Upper lobe of left lung (tissue), 6 donors: ENCODE measurements at regions not wholly inside any gene's neighbourhood (a gene's known extent, or its start where the extent isn't known, plus 50 kb on each side); places are given as distances from the start of the nearest gene placed in this dataset.
"Not testable (repeated sequence)": the region's sequence is repeated elsewhere in the genome, so short reads cannot be mapped to it uniquely, and the experiment has no call there.

ENCODE experiments used
- ATAC-seq, 2 donors: fragments of 200-7000 bp; cut with Tn5 transposase; one replicate each; pipeline ENCODE4 v1.9.1; 2022; ENCODE audit warnings: mild to moderate bottlenecking in 2 of 2, moderate library complexity in 2 of 2; ENCODE audit not compliant: low FRiP score in 2 of 2
- DNase-seq, 2 donors: peaks; one replicate each; pipeline ENCODE4 v3.0.0-alpha.2; 2019 to 2020
- H3K27ac ChIP-seq, 4 donors: fragments of 200-600 bp; sonication (generic); one replicate each; pipeline ENCODE4 v1.5.1; 2016 to 2019
- H3K27me3 ChIP-seq, 4 donors: fragments of 200-600 bp; sonication (generic); one replicate each; pipeline ENCODE4 v1.5.1; 2017 to 2019
- H3K36me3 ChIP-seq, 4 donors: fragments of 200-600 bp; sonication (generic); one replicate each; pipeline ENCODE4 v1.5.1; 2016 to 2019
- H3K4me1 ChIP-seq, 4 donors: fragments of 200-600 bp; sonication (generic); one replicate each; pipeline ENCODE4 v1.5.1; 2018 to 2019
- H3K4me3 ChIP-seq, 4 donors: fragments of 200-600 bp; sonication (generic); one replicate each; pipeline ENCODE4 v1.5.1; 2017 to 2019; ENCODE audit warnings: mild to moderate bottlenecking in 2 of 4, moderate library complexity in 1 of 4
- H3K9me3 ChIP-seq, 4 donors: fragments of 200-600 bp; sonication (generic); one replicate each; pipeline ENCODE4 v1.5.1; 2018 to 2019
- EP300 ChIP-seq, 4 donors: sonication (generic); formaldehyde crosslinking; IDR thresholded peaks; one replicate each; pipeline ENCODE4 v1.5.1; 2017; ENCODE audit warnings: antibody characterized with exemption in 4 of 4, control low read depth in 2 of 4
- POLR2A ChIP-seq, 4 donors: fragments of 450-650 bp; IDR thresholded peaks; one replicate each; pipeline ENCODE4 v1.5.1; 2016 to 2017; ENCODE audit warnings: antibody characterized with exemption in 4 of 4, mild to moderate bottlenecking in 2 of 4
- POLR2AphosphoS5 ChIP-seq, 2 donors: sonication (generic); formaldehyde crosslinking; IDR thresholded peaks; one replicate each; pipeline ENCODE4 v1.5.1; 2017; ENCODE audit warnings: antibody characterized with exemption in 2 of 2
- WGBS, 2 donors: methylation state at CpG; one replicate each; pipeline ENCODE4 v1.1.5; 2017 to 2018; 5-methylcytosine and 5-hydroxymethylcytosine counted together
- TF ChIP-seq, protein P1 (sequence below), 6 experiments: fragments of 450-650 bp in 4 of 6; fragments of 200-600 bp in 2 of 6; sonication (generic) in 2 of 6; IDR thresholded peaks; one replicate each; pipeline ENCODE4 v1.5.1; 2016 to 2019; ENCODE audit warnings: antibody characterized with exemption in 6 of 6
- donor health status: DM: no; HTN: no; CAD: no; lungs with moderate emphysema.
- donor health status: DM: no; HTN: yes; CAD: no; lungs with severe emphysema.

DNA sequence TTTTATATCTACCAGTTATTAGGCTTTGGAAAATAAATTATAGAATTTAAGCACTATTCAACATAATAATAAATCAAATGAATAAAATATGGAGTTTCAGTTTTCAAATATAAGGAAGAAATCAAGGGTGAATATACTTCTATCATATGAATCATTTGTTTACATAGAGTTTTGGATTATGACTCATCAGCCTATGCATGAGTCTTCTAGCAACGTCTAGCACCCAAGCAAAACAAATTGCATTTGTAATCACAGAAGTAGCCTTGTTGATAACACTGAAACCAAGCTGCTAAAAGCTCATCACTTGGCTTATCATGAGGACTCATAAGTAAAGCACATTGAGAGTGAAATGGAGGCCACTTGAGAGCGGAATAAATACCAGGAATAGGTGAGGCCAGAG lies 434.6 kb downstream of the PCDH11X start:
- TF ChIP-seq POLR2AphosphoS5 (IDR thresholded peaks at IDR 0.05), result no peak
- TF ChIP-seq, protein P1, sequence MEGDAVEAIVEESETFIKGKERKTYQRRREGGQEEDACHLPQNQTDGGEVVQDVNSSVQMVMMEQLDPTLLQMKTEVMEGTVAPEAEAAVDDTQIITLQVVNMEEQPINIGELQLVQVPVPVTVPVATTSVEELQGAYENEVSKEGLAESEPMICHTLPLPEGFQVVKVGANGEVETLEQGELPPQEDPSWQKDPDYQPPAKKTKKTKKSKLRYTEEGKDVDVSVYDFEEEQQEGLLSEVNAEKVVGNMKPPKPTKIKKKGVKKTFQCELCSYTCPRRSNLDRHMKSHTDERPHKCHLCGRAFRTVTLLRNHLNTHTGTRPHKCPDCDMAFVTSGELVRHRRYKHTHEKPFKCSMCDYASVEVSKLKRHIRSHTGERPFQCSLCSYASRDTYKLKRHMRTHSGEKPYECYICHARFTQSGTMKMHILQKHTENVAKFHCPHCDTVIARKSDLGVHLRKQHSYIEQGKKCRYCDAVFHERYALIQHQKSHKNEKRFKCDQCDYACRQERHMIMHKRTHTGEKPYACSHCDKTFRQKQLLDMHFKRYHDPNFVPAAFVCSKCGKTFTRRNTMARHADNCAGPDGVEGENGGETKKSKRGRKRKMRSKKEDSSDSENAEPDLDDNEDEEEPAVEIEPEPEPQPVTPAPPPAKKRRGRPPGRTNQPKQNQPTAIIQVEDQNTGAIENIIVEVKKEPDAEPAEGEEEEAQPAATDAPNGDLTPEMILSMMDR (IDR thresholded peaks at IDR 0.05), result no peak
- TF ChIP-seq EP300 (IDR thresholded peaks at IDR 0.05), result no peak
- TF ChIP-seq POLR2A (IDR thresholded peaks at IDR 0.05), result no peak

GRCh38 chrX:92215011-92215410 lies 435.8 kb downstream of the PCDH11X start:
- H3K27ac ChIP-seq, H3K4me3 ChIP-seq, H3K9me3 ChIP-seq, H3K4me1 ChIP-seq, H3K27me3 ChIP-seq, H3K36me3 ChIP-seq, ATAC-seq, DNase-seq: not testable (repeated sequence)
- WGBS, 2 donors, result 92% methylated on average over 21 of the region's 21 CpGs

More for the DNA sequence above, 434.6 kb downstream of the PCDH11X start:
- Histone ChIP-seq H3K27me3 (no peaks in the 10 kb centered on the region), H3K36me3 (no peaks in the 10 kb centered on the region), H3K4me3 (no peak overlapping the region), H3K9me3 (no peaks in the 10 kb centered on the region), H3K27ac (no peak overlapping the region), H3K4me1 (no peaks in the 10 kb centered on the region)
- no peak for DNase-seq
- no peak for ATAC-seq
- 62 to 64% methylated on average over 2 of the region's 2 CpGs for WGBS, 2 donors

GRCh38 chrX:92224406-92224805 lies 445.2 kb downstream of the PCDH11X start:
- TF ChIP-seq EP300 (IDR thresholded peaks at IDR 0.05), result no peak
- Histone ChIP-seq H3K36me3 (no peaks in the 10 kb centered on the region), H3K9me3 (no peaks in the 10 kb centered on the region), H3K27me3 (no peaks in the 10 kb centered on the region), H3K27ac (no peak overlapping the region), H3K4me3 (no peak overlapping the region), H3K4me1 (no peaks in the 10 kb centered on the region)
- DNase-seq, result no peak
- ATAC-seq, result no peak
- WGBS, 2 donors, result 81 to 83% methylated on average over 2 of the region's 2 CpGs

DNA sequence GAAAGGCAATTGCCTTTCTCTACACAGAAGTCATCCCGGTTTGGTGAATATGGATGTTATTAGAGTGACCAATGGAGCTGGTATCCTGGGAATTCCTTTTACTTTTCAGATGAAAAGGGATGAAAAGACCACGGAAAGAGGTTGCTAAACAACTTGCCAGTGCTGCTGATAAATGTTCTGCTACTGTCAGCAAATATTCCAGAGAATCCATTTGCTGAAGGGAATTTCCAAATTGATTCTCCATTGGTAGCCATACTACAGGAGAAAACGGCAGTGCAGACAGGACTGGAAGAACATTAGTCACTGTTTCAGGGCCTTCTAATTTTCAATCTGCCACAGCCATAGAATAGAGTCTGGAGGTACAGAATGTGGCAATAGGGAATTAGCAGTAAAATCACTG lies 451.5 kb downstream of the PCDH11X start:
- no peaks in the 10 kb centered on the region for H3K36me3 ChIP-seq
- ATAC-seq (no peak), DNase-seq (no peak)
- H3K27ac ChIP-seq, result no peak overlapping the region
- no peaks in the 10 kb centered on the region for H3K9me3 ChIP-seq
- H3K4me1 ChIP-seq, result no peaks in the 10 kb centered on the region
- TF ChIP-seq, protein P1 (IDR thresholded peaks at IDR 0.05), result no peak
- no peaks in the 10 kb centered on the region for H3K27me3 ChIP-seq
- WGBS, 2 donors, result 64 to 69% methylated on average over 3 of the region's 3 CpGs
- no peak overlapping the region for H3K4me3 ChIP-seq

DNA sequence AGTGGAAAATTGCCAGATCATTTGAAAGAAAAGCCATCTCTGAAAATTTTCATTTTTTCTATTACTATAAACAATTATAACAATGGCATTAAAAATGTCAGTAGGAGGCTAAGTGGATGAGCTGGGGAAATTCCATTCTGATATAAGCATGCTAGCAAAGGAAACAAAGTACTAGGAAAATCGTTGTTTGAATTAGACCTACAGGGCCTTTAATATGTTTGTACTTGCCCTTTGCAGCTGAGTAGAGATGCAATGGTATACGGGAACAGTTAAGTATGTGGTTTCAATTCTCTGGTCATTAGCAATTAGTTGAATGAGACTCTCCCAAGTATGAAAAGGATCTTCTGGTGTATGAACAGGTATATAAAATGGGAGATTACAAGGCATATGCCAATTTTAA lies 452.2 kb downstream of the PCDH11X start:
- Histone ChIP-seq H3K36me3 (no peaks in the 10 kb centered on the region), H3K4me1 (no peaks in the 10 kb centered on the region), H3K27me3 (no peaks in the 10 kb centered on the region), H3K4me3 (no peak overlapping the region), H3K27ac (no peak overlapping the region), H3K9me3 (no peaks in the 10 kb centered on the region)
- TF ChIP-seq EP300 (IDR thresholded peaks at IDR 0.05), result no peak
- no peak for TF ChIP-seq POLR2A (IDR thresholded peaks at IDR 0.05)
- TF ChIP-seq POLR2AphosphoS5 (IDR thresholded peaks at IDR 0.05), result no peak
- TF ChIP-seq, protein P1 (IDR thresholded peaks at IDR 0.05), result no peak
- 57 to 70% methylated on average over 2 of the region's 2 CpGs for WGBS, 2 donors
- DNase-seq (no peak), ATAC-seq (no peak)

GRCh38 chrX:92232182-92232581 lies 453.0 kb downstream of the PCDH11X start:
- TF ChIP-seq, protein P1 (IDR thresholded peaks at IDR 0.05), result peak in 1 of 6 experiments; percentile 21
- no peak for TF ChIP-seq POLR2AphosphoS5 (IDR thresholded peaks at IDR 0.05)
- no peak for TF ChIP-seq EP300 (IDR thresholded peaks at IDR 0.05)
- no peak for TF ChIP-seq POLR2A (IDR thresholded peaks at IDR 0.05)
- 61 to 70% methylated on average over 3 of the region's 3 CpGs for WGBS, 2 donors
- Histone ChIP-seq H3K9me3 (no peaks in the 10 kb centered on the region), H3K27me3 (no peaks in the 10 kb centered on the region), H3K27ac (no peak overlapping the region), H3K36me3 (no peaks in the 10 kb centered on the region), H3K4me3 (no peak overlapping the region), H3K4me1 (no peaks in the 10 kb centered on the region)
- ATAC-seq (no peak), DNase-seq (no peak)
